CD14-positive monocyte (primary cell): ENCODE measurements at regions not wholly inside any gene's neighbourhood (a gene's known extent, or its start where the extent isn't known, plus 50 kb on each side); places are given as distances from the start of the nearest gene placed in this dataset.

Experiments
- DNase-seq, 3 donors: peaks; one replicate each; pipeline ENCODE4 v3.0.0-alpha.2; 2011 to 2022
- H2AFZ ChIP-seq: 2 replicates; pipeline ENCODE4 v1.6.0; 2012; ENCODE audit warnings: mild to moderate bottlenecking, low read depth, low read length, inconsistent platforms; ENCODE audit not compliant: insufficient read depth, poor library complexity, severe bottlenecking
- H3K27ac ChIP-seq, 2 donors: 1 replicate in 1 of 2; 2 replicates in 1 of 2; pipeline ENCODE4 v1.5.1; 2012 to 2013; ENCODE audit warnings: low read length in 2 of 2, control low read depth in 1 of 2, inconsistent platforms in 1 of 2, low read depth in 1 of 2, mild to moderate bottlenecking in 1 of 2
- H3K27me3 ChIP-seq, 2 donors: one replicate each; pipeline versions ENCODE4 v1.6.0 to v1.6.1; 2011 to 2013; ENCODE audit warnings: low read length in 2 of 2; ENCODE audit not compliant: control insufficient read depth in 2 of 2, insufficient read depth in 2 of 2
- H3K36me3 ChIP-seq, 2 donors: replicated peaks in 1 of 2; 1 replicate in 1 of 2; 2 replicates in 1 of 2; pipeline versions ENCODE4 v1.5.1 to v1.6.1; 2012 to 2013; ENCODE audit warnings: low read length in 2 of 2, control low read depth in 1 of 2, inconsistent platforms in 1 of 2, mild to moderate bottlenecking in 1 of 2; ENCODE audit not compliant: insufficient read depth in 2 of 2, control insufficient read depth in 1 of 2
- H3K4me1 ChIP-seq, 2 donors: 1 replicate in 1 of 2; 2 replicates in 1 of 2; pipeline versions ENCODE4 v1.5.1 to v1.6.1; 2012 to 2013; ENCODE audit warnings: low read length in 2 of 2, control low read depth in 1 of 2, inconsistent platforms in 1 of 2, mild to moderate bottlenecking in 1 of 2, moderate library complexity in 1 of 2; ENCODE audit not compliant: insufficient read depth in 2 of 2, control insufficient read depth in 1 of 2
- H3K4me2 ChIP-seq: replicated peaks from 2 replicates; pipeline ENCODE3; 2012; ENCODE audit warnings: low read length, moderate library complexity, mild to moderate bottlenecking; ENCODE audit not compliant: poor library complexity, severe bottlenecking; ENCODE audit errors: extremely low read depth
- H3K4me3 ChIP-seq, 3 experiments: fragments of 200-600 bp in 1 of 3; sonication (generic) in 1 of 3; replicated peaks in 1 of 3; 1 replicate in 2 of 3; 2 replicates in 1 of 3; pipeline ENCODE4 v1.5.1; 2011 to 2013; ENCODE audit warnings: low read length in 3 of 3, mild to moderate bottlenecking in 3 of 3, control low read depth in 2 of 3, low read depth in 2 of 3, inconsistent platforms in 1 of 3, moderate library complexity in 1 of 3
- H3K79me2 ChIP-seq: 2 replicates; pipeline ENCODE4 v1.6.0; 2012; ENCODE audit warnings: mild to moderate bottlenecking, control low read depth, inconsistent platforms, low read length, moderate library complexity; ENCODE audit not compliant: insufficient read depth
- H3K9ac ChIP-seq: 2 replicates; pipeline ENCODE4 v1.6.0; 2017; ENCODE audit warnings: low read length, mild to moderate bottlenecking; ENCODE audit not compliant: insufficient read depth, poor library complexity, severe bottlenecking
- H3K9me3 ChIP-seq, 2 donors: replicated peaks in 1 of 2; 1 replicate in 1 of 2; 2 replicates in 1 of 2; pipeline versions ENCODE4 v1.5.1 to v1.6.1; 2012 to 2013; ENCODE audit warnings: low read length in 2 of 2, control low read depth in 1 of 2; ENCODE audit not compliant: control insufficient read depth in 1 of 2, insufficient read depth in 1 of 2
- H4K20me1 ChIP-seq: 2 replicates; pipeline ENCODE4 v1.6.0; 2012; ENCODE audit warnings: mild to moderate bottlenecking, low read length, control low read depth, moderate library complexity; ENCODE audit not compliant: insufficient read depth
- H3K27ac Mint-ChIP-seq, 7 donors: one replicate each; pipeline ENCODE4 v1.8.0; 2020; ENCODE audit warnings: mild to moderate bottlenecking in 7 of 7, mixed read lengths in 7 of 7, moderate library complexity in 6 of 7, inconsistent platforms in 2 of 7
- H3K27me3 Mint-ChIP-seq, 3 donors: one replicate each; pipeline ENCODE4 v1.8.0; 2021 to 2022; ENCODE audit warnings: low read depth in 3 of 3, mild to moderate bottlenecking in 3 of 3, mixed read lengths in 3 of 3, moderate library complexity in 3 of 3, inconsistent platforms in 1 of 3
- H3K36me3 Mint-ChIP-seq, 2 donors: one replicate each; pipeline ENCODE4 v1.8.0; 2020; ENCODE audit warnings: mixed read lengths in 2 of 2, inconsistent platforms in 1 of 2, mild to moderate bottlenecking in 1 of 2
- H3K4me1 Mint-ChIP-seq: one replicate; pipeline ENCODE4 v1.8.0; 2020; ENCODE audit warnings: mild to moderate bottlenecking, mixed read lengths
- H3K4me3 Mint-ChIP-seq, 2 donors: one replicate each; pipeline ENCODE4 v1.8.0; 2020; ENCODE audit warnings: mild to moderate bottlenecking in 2 of 2, mixed read lengths in 2 of 2, moderate library complexity in 1 of 2
- H3K9me3 Mint-ChIP-seq, 7 donors: one replicate each; pipeline ENCODE4 v1.8.0; 2020 to 2022; ENCODE audit warnings: mixed read lengths in 7 of 7, mild to moderate bottlenecking in 6 of 7, moderate library complexity in 6 of 7, inconsistent platforms in 2 of 7
- WGBS: methylation state at CpG from one replicate; pipeline ENCODE4 v1.1.5; 2013; ENCODE audit warnings: missing lambda C conversion rate; ENCODE audit not compliant: insufficient coverage; 5-methylcytosine and 5-hydroxymethylcytosine counted together
- intact Hi-C, 2 donors: fragments of 100-400 bp; cut with micrococcal nuclease; formaldehyde crosslinking; loops; one replicate each; pipeline versions ENCODE4 v1.15.0 to v1.15.1; 2023
- TF ChIP-seq, protein P1 (sequence below): fragments of 200-600 bp; IDR thresholded peaks from one replicate; pipeline ENCODE4 v1.8.0; 2022; ENCODE audit warnings: antibody characterized with exemption, mild to moderate bottlenecking

DNA sequence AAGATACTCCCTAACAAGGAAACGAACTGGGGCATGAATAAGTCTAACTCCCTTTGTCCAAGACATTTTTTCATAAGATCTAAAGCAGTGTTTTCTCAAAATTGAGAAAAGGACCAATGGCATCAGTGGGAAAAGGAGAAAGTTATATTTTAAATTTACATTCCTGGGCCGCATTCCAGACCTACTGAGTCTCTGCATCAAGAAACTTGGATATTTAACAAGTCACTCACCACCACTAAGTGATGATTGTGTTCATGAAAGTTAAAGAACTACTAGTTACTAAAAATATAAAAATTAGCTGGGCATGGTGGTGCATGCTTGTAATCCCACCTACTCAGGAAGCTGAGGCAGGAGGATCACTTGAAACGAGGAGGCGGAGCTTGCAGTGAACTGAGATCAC, 149.6 kb upstream of the MEOX2 start:
- TF ChIP-seq, protein P1, sequence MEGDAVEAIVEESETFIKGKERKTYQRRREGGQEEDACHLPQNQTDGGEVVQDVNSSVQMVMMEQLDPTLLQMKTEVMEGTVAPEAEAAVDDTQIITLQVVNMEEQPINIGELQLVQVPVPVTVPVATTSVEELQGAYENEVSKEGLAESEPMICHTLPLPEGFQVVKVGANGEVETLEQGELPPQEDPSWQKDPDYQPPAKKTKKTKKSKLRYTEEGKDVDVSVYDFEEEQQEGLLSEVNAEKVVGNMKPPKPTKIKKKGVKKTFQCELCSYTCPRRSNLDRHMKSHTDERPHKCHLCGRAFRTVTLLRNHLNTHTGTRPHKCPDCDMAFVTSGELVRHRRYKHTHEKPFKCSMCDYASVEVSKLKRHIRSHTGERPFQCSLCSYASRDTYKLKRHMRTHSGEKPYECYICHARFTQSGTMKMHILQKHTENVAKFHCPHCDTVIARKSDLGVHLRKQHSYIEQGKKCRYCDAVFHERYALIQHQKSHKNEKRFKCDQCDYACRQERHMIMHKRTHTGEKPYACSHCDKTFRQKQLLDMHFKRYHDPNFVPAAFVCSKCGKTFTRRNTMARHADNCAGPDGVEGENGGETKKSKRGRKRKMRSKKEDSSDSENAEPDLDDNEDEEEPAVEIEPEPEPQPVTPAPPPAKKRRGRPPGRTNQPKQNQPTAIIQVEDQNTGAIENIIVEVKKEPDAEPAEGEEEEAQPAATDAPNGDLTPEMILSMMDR = no peak
- H3K36me3 Mint-ChIP-seq = no peaks in the 10 kb centered on the region
- H3K4me3 ChIP-seq = no peak overlapping the region

DNA sequence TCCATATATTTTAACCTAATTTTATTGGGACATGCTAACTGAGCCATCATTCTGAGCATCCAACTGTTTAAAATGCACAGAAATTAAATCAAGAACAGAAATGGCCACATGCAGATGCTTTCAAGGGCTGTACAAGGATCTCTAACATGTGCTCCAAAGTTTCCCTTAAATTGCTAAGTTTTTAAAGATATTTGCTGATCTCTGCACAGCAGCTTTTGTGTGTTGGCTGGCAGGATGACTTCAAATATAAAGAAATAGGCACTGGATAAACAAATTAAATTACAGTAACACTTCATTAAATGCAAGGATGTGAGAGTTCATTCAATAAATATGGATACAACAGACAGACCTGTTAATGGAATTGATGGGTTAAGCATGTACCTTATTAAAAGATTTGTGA, 148.0 kb upstream of the MEOX2 start:
- intact Hi-C loops = no loop called here
- H3K9me3 Mint-ChIP-seq = peaks cover 0 to 2% (median 0%) of the 10 kb centered on the region in 7 donors
- H3K4me3 Mint-ChIP-seq = no peak overlapping the region
- no peaks in the 10 kb centered on the region for H3K27me3 Mint-ChIP-seq
- H3K4me1 Mint-ChIP-seq = peaks cover 2% of the 10 kb centered on the region
- no peak overlapping the region for H3K27ac ChIP-seq
- no peaks in the 10 kb centered on the region for H3K36me3 Mint-ChIP-seq
- no peak overlapping the region for H3K27ac Mint-ChIP-seq
- H3K36me3 ChIP-seq = no peaks in the 10 kb centered on the region
- no peak for DNase-seq
- H3K79me2 ChIP-seq = no peaks in the 10 kb centered on the region
- H3K9ac ChIP-seq = no peak overlapping the region
- no peak overlapping the region for H2AFZ ChIP-seq
- TF ChIP-seq, protein P1 = no peak
- no peaks in the 10 kb centered on the region for H3K4me1 ChIP-seq
- H3K9me3 ChIP-seq = no peaks in the 10 kb centered on the region
- H3K4me3 ChIP-seq = no peak overlapping the region
- no peaks in the 10 kb centered on the region for H3K27me3 ChIP-seq
- H3K4me2 ChIP-seq = no peak overlapping the region
- H4K20me1 ChIP-seq = no peaks in the 10 kb centered on the region

More for the DNA sequence above, 149.6 kb upstream of the MEOX2 start:
- H3K9me3 ChIP-seq = no peaks in the 10 kb centered on the region
- no peak overlapping the region for H2AFZ ChIP-seq
- Mint-ChIP-seq H3K4me1 (peaks cover 7% of the 10 kb centered on the region), H3K27me3 (no peaks in the 10 kb centered on the region), H3K4me3 (no peak overlapping the region), H3K9me3 (peaks cover 0 to 1% (median 0%) of the 10 kb centered on the region in 7 donors), H3K27ac (no peak overlapping the region)
- WGBS = no CpG with 5 or more reads among the region's 4 CpGs
- H3K27ac ChIP-seq = no peak overlapping the region
- no peak overlapping the region for H3K4me2 ChIP-seq
- no peaks in the 10 kb centered on the region for H3K36me3 ChIP-seq
- H3K27me3 ChIP-seq = no peaks in the 10 kb centered on the region
- intact Hi-C loops = no loop called here
- no peaks in the 10 kb centered on the region for H3K79me2 ChIP-seq
- no peak for DNase-seq
- no peak overlapping the region for H3K9ac ChIP-seq
- no peaks in the 10 kb centered on the region for H4K20me1 ChIP-seq
- H3K4me1 ChIP-seq = no peaks in the 10 kb centered on the region
